ENCODE measurements at regions not wholly inside any gene's neighbourhood (a gene's known extent, or its start where the extent isn't known, plus 50 kb on each side); places are given as distances from the start of the nearest gene placed in this dataset.
"Not testable (repeated sequence)": the region's sequence is repeated elsewhere in the genome, so short reads cannot be mapped to it uniquely, and the experiment has no call there.

DNA sequence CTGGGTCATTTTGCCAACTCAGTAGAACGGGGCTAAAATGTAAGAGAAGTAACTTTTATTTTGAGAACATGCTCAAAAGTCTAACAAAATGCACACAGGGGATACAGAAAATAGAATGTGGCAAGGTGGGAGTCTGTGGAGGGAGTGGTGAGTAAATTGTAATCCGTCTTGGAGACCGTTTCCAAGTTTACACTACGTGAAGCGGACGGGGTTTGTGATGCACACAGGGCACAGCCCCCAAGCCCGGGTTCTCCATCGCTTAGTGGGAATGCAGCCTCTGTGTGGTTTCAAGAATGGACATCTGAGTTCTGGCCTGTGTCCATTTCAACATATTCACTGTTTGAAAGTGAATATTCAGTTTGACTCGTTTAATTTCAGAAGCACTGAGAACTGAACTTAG lies 65.0 kb upstream of the TMEM18 start:
- H3K27ac ChIP-seq: no peak overlapping the region
- no peak for DNase-seq
- TF ChIP-seq, protein P1, sequence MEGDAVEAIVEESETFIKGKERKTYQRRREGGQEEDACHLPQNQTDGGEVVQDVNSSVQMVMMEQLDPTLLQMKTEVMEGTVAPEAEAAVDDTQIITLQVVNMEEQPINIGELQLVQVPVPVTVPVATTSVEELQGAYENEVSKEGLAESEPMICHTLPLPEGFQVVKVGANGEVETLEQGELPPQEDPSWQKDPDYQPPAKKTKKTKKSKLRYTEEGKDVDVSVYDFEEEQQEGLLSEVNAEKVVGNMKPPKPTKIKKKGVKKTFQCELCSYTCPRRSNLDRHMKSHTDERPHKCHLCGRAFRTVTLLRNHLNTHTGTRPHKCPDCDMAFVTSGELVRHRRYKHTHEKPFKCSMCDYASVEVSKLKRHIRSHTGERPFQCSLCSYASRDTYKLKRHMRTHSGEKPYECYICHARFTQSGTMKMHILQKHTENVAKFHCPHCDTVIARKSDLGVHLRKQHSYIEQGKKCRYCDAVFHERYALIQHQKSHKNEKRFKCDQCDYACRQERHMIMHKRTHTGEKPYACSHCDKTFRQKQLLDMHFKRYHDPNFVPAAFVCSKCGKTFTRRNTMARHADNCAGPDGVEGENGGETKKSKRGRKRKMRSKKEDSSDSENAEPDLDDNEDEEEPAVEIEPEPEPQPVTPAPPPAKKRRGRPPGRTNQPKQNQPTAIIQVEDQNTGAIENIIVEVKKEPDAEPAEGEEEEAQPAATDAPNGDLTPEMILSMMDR (IDR thresholded peaks at IDR 0.05): no peak
- H3K36me3 ChIP-seq: no peaks in the 10 kb centered on the region
- H3K9ac ChIP-seq (ENCODE audit: low read depth in 2 of 2, low read length in 2 of 2): no peak overlapping the region
- H3K4me3 ChIP-seq: no peak overlapping the region
- H3K27me3 ChIP-seq: no peaks in the 10 kb centered on the region
- H3K4me1 ChIP-seq: peaks cover 4% of the 10 kb centered on the region
- intact Hi-C loops (cut with DNase I): no loop called here
- no peaks in the 10 kb centered on the region for H3K9me3 ChIP-seq

DNA sequence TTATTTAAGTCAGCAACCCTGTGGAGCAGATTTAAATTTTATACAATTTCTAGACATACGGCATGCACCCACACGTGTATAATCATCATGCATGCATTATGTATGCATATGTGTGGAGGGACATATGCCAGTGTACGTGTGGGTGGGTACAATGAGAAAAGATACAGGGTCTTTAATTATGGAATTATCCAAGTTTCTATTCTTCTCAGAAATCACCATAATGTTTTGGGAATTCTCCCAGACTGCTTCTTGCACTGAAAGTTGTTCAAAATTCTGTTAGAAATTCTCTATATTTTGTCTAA lies 63.9 kb upstream of the TMEM18 start:
- Histone ChIP-seq H3K4me1 (peaks cover 4% of the 10 kb centered on the region), H3K36me3 (no peaks in the 10 kb centered on the region), H3K9ac (ENCODE audit: low read depth in 2 of 2, low read length in 2 of 2) (no peak overlapping the region), H3K9me3 (no peaks in the 10 kb centered on the region), H3K27ac (no peak overlapping the region), H3K27me3 (no peaks in the 10 kb centered on the region), H3K4me3 (no peak overlapping the region)
- TF ChIP-seq, protein P1 (IDR thresholded peaks at IDR 0.05): no peak
- DNase-seq: no peak
- intact Hi-C loops (cut with DNase I): no loop called here

DNA sequence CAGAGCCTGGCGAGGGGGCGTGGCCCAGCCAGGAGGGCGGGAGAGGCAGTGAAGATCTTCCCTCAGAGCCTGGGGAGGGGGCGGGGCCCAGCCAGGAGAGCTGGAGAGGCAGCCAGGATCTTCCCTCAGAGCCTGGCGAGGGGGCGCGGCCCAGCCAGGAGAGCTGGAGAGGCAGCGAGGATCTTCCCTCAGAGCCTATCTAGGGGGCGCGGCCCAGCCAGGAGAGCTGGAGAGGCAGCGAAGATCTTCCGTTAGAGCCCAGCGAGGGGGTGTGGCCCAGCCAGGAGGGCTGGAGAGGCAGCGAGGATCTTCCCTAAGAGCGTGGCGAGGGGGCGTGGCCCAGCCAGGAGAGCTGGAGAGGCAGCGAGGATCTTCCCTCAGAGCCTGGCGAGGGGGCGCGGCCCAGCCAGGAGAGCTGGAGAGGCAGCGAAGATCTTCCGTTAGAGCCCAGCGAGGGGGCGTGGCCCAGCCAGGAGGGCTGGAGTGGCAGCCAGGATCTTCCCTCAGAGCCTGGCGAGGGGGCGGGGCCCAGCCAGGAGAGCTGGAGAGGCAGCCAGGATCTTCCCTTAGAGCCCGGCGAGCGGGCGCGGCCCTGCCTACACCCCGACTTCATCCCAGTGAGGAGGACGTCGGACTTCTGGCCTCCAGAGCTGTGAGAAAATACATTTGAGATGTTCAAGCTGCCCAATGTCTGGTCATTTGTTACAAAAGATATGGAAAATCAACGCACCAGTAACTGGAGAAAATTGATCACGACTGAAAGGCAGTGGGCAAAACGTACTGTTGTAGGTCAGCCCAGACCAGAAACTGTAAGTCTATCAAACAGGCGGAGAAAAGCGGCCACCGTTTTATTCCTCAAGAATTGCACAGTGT lies 63.4 kb upstream of the TMEM18 start:
- H3K9ac ChIP-seq (ENCODE audit: low read depth in 2 of 2, low read length in 2 of 2); H3K9me3 ChIP-seq; intact Hi-C loops (cut with DNase I); H3K4me1 ChIP-seq; H3K36me3 ChIP-seq; H3K27me3 ChIP-seq: not testable (repeated sequence)
- H3K27ac ChIP-seq: peak overlapping the region; percentile 37
- H3K4me3 ChIP-seq: peak overlapping the region; percentile 37
- DNase-seq: peak; percentile 86

DNA sequence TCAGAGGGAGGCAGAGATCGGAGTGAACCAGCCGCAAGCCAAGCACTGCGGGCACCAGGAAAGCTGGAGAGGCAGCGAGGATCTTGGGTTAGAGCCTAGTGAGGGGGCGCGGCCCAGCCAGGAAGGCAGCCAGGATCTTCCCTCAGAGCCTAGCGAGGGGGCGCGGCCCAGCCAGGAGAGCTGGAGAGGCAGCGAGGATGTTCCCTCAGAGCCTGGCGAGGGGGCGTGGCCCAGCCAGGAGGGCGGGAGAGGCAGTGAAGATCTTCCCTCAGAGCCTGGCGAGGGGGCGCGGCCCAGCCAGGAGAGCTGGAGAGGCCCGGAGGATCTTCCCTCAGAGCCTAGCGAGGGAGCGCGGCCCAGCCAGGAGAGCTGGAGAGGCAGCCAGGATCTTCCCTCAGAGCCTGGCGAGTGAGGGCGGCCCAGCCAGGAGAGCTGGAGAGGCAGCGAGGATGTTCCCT lies 62.7 kb upstream of the TMEM18 start:
- intact Hi-C loops (cut with DNase I); H3K27me3 ChIP-seq; H3K4me1 ChIP-seq; H3K36me3 ChIP-seq; H3K9me3 ChIP-seq: not testable (repeated sequence)
- DNase-seq: peak; percentile 58
- Histone ChIP-seq H3K4me3 (peak overlapping the region; percentile 37), H3K27ac (peak overlapping the region; percentile 37), H3K9ac (ENCODE audit: low read depth in 2 of 2, low read length in 2 of 2) (peak overlapping the region in 1 of 2 donors; percentile 24)

DNA sequence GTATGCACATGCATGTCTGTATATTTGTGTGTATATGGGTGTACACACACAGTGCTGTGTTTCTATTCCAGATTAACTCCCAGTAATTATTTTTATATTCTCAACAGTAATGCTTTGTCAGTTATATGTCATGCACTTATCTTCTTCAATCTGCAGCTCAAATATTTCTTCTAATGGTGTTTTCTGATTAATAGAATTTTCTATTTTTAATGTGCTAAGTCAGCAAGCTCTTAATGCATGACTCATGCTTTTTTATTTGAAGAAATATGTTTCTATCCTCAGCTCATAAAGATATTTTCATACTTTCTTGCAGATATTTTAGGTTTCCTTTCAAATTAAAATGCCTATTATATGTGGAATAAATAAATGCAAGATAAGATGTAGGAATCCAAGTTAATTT lies 59.7 kb upstream of the TMEM18 start:
- H3K9ac ChIP-seq (ENCODE audit: low read depth in 2 of 2, low read length in 2 of 2): no peak overlapping the region
- H3K27ac ChIP-seq: no peak overlapping the region
- TF ChIP-seq, protein P1 (IDR thresholded peaks at IDR 0.05): no peak
- H3K27me3 ChIP-seq: no peaks in the 10 kb centered on the region
- H3K9me3 ChIP-seq: no peaks in the 10 kb centered on the region
- peaks cover 4% of the 10 kb centered on the region for H3K4me1 ChIP-seq
- DNase-seq: no peak
- intact Hi-C loops (cut with DNase I): no loop called here
- no peaks in the 10 kb centered on the region for H3K36me3 ChIP-seq
- no peak overlapping the region for H3K4me3 ChIP-seq

DNA sequence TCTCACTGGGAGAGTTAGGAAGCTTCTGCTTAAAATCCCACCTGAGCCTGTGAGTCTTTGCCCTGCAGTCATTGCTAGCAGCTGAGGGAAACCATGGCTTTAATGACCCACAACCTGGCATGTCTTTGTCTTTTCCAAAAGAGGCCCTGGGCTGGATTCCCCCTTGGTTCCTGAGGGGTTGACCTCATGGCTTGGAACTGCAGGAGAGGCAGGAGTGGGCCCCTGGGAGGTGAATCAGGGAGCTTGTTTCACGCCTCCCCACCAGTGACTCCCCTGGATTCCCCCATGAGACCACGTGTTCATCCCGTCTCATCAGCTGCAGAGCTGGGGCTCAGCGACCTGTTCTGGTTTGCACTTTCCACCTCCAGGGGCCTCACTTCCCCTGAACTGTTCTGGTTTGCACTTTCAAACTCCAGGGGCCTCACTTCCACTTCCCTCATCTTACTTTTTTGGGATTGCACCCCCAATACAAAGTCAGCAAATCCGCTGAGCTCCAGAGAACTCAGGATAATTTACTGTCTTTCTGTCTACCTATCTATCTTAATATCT lies 58.5 kb upstream of the TMEM18 start:
- no peak overlapping the region for H3K4me3 ChIP-seq
- no peaks in the 10 kb centered on the region for H3K27me3 ChIP-seq
- H3K27ac ChIP-seq: no peak overlapping the region
- peaks cover 4% of the 10 kb centered on the region for H3K4me1 ChIP-seq
- DNase-seq: no peak
- H3K36me3 ChIP-seq: no peaks in the 10 kb centered on the region
- intact Hi-C loops (cut with DNase I): no loop called here
- H3K9me3 ChIP-seq: no peaks in the 10 kb centered on the region
- no peak overlapping the region for H3K9ac ChIP-seq (ENCODE audit: low read depth in 2 of 2, low read length in 2 of 2)
- TF ChIP-seq, protein P1 (IDR thresholded peaks at IDR 0.05): no peak
